Osteoblast (primary cell): ENCODE measurements at regions not wholly inside any gene's neighbourhood (a gene's known extent, or its start where the extent isn't known, plus 50 kb on each side); places are given as distances from the start of the nearest gene placed in this dataset.

Experiments used
- DNase-seq: peaks from one replicate; pipeline ENCODE4 v3.0.0; 2011; ENCODE audit warnings: low spot score, mixed read lengths; ENCODE audit not compliant: insufficient read length; ENCODE audit errors: missing footprints
- H2AFZ ChIP-seq: 2 replicates; pipeline ENCODE4 v1.6.0; 2011; ENCODE audit warnings: mild to moderate bottlenecking, low read length
- H3K27ac ChIP-seq: 2 replicates; pipeline ENCODE4 v1.5.1; 2011; ENCODE audit warnings: mild to moderate bottlenecking, low read depth, low read length, moderate library complexity
- H3K27me3 ChIP-seq: 2 replicates; pipeline ENCODE4 v1.6.0; 2012; ENCODE audit warnings: mild to moderate bottlenecking, control low read depth, inconsistent platforms, low read length, moderate library complexity; ENCODE audit not compliant: insufficient read depth
- H3K36me3 ChIP-seq: 2 replicates; pipeline ENCODE4 v1.5.1; 2011; ENCODE audit warnings: mild to moderate bottlenecking, low read length, control low read depth, moderate library complexity; ENCODE audit not compliant: insufficient read depth
- H3K4me1 ChIP-seq: 2 replicates; pipeline ENCODE4 v1.5.1; 2011; ENCODE audit warnings: mild to moderate bottlenecking, low read length, control low read depth, moderate library complexity; ENCODE audit not compliant: insufficient read depth
- H3K4me2 ChIP-seq: 2 replicates; pipeline ENCODE4 v1.6.0; 2011; ENCODE audit warnings: mild to moderate bottlenecking, low read length; ENCODE audit not compliant: insufficient read depth
- H3K4me3 ChIP-seq: fragments of 200-600 bp; sonication (generic); 3 replicates; pipeline ENCODE4 v1.5.1; 2012; ENCODE audit warnings: mild to moderate bottlenecking, low read length, inconsistent platforms; ENCODE audit not compliant: insufficient read depth
- H3K79me2 ChIP-seq: 2 replicates; pipeline ENCODE4 v1.6.0; 2012; ENCODE audit warnings: mild to moderate bottlenecking, low read length, control low read depth, inconsistent platforms; ENCODE audit not compliant: insufficient read depth
- H3K9me3 ChIP-seq: 2 replicates; pipeline ENCODE4 v1.5.1; 2011; ENCODE audit warnings: low read depth, low read length, control low read depth
- H4K20me1 ChIP-seq: 2 replicates; pipeline ENCODE4 v1.6.0; 2012; ENCODE audit warnings: mild to moderate bottlenecking, low read length, control low read depth; ENCODE audit not compliant: insufficient read depth
- CTCF ChIP-seq: IDR thresholded peaks from 2 replicates; pipeline ENCODE4 v1.5.1; 2011; ENCODE audit warnings: mild to moderate bottlenecking, low read depth, low read length, moderate library complexity; ENCODE audit errors: extremely low read depth

GRCh38 chr5:105806596-105806995 is 1864.1 kb downstream of the EFNA5 start:
- H3K4me3 ChIP-seq: no peak overlapping the region
- H3K27me3 ChIP-seq: no peaks in the 10 kb centered on the region
- TF ChIP-seq CTCF: no peak
- no peak for DNase-seq
- no peaks in the 10 kb centered on the region for H3K36me3 ChIP-seq
- H4K20me1 ChIP-seq: no peaks in the 10 kb centered on the region
- H3K27ac ChIP-seq: no peak overlapping the region
- no peaks in the 10 kb centered on the region for H3K79me2 ChIP-seq
- no peaks in the 10 kb centered on the region for H3K4me1 ChIP-seq
- H3K4me2 ChIP-seq: no peak overlapping the region
- H3K9me3 ChIP-seq: peaks cover 2% of the 10 kb centered on the region
- H2AFZ ChIP-seq: no peak overlapping the region

GRCh38 chr5:105803431-105803830 is 1867.3 kb downstream of the EFNA5 start:
- no peak overlapping the region for H3K27ac ChIP-seq
- H3K4me2 ChIP-seq: no peak overlapping the region
- no peak for TF ChIP-seq CTCF
- H3K79me2 ChIP-seq: no peaks in the 10 kb centered on the region
- H3K36me3 ChIP-seq: no peaks in the 10 kb centered on the region
- DNase-seq: no peak
- H3K9me3 ChIP-seq: peaks cover 2% of the 10 kb centered on the region
- H3K27me3 ChIP-seq: no peaks in the 10 kb centered on the region
- no peaks in the 10 kb centered on the region for H3K4me1 ChIP-seq
- H2AFZ ChIP-seq: no peak overlapping the region
- no peak overlapping the region for H3K4me3 ChIP-seq
- H4K20me1 ChIP-seq: no peaks in the 10 kb centered on the region

- no peak for DNase-seq
- no peak overlapping the region for H2AFZ ChIP-seq
- no peak overlapping the region for H3K27ac ChIP-seq
- no peaks in the 10 kb centered on the region for H4K20me1 ChIP-seq
- H3K9me3 ChIP-seq: no peaks in the 10 kb centered on the region
- H3K4me2 ChIP-seq: no peak overlapping the region
- H3K79me2 ChIP-seq: no peaks in the 10 kb centered on the region
- TF ChIP-seq CTCF: no peak
- H3K4me1 ChIP-seq: no peaks in the 10 kb centered on the region
- no peak overlapping the region for H3K4me3 ChIP-seq
- H3K27me3 ChIP-seq: no peaks in the 10 kb centered on the region
- H3K36me3 ChIP-seq: no peaks in the 10 kb centered on the region
Measured at GRCh38 chr5:105794578-105794977, 1876.2 kb downstream of the EFNA5 start.

- Histone ChIP-seq H3K4me1 (no peaks in the 10 kb centered on the region), H3K4me3 (no peak overlapping the region), H2AFZ (no peak overlapping the region), H3K79me2 (no peaks in the 10 kb centered on the region), H3K27me3 (no peaks in the 10 kb centered on the region), H4K20me1 (no peaks in the 10 kb centered on the region), H3K36me3 (no peaks in the 10 kb centered on the region), H3K4me2 (no peak overlapping the region), H3K27ac (no peak overlapping the region), H3K9me3 (no peaks in the 10 kb centered on the region)
- no peak for TF ChIP-seq CTCF
- DNase-seq: no peak
Measured at GRCh38 chr5:105789246-105789645, 1881.5 kb downstream of the EFNA5 start.
